ENCODE measurements at regions not wholly inside any gene's neighbourhood (a gene's known extent, or its start where the extent isn't known, plus 50 kb on each side); places are given as distances from the start of the nearest gene placed in this dataset.

- no peaks in the 10 kb centered on the region for H3K9me3 ChIP-seq (ENCODE audit: insufficient read depth, low read depth, low read length)
- no peaks in the 10 kb centered on the region for H3F3A ChIP-seq (ENCODE audit: low read depth)
- no peaks in the 10 kb centered on the region for H4K20me1 ChIP-seq (ENCODE audit: insufficient read depth, low read length, poor library complexity, severe bottlenecking)
- no peaks in the 10 kb centered on the region for H3K9me2 ChIP-seq (replicated peaks; ENCODE audit: low read depth, low read length)
- no peaks in the 10 kb centered on the region for H3K4me1 ChIP-seq (ENCODE audit: insufficient read depth, low read length, poor library complexity, severe bottlenecking)
- H3K36me3 ChIP-seq (ENCODE audit: insufficient read depth, low read length), result no peaks in the 10 kb centered on the region
- H3K9ac ChIP-seq (ENCODE audit: low read depth, low read length, poor library complexity, severe bottlenecking), result no peak overlapping the region
- H3K4me3 ChIP-seq (ENCODE audit: low read length, poor library complexity, severe bottlenecking), result no peak overlapping the region
- TF ChIP-seq EZH2phosphoT487 (IDR thresholded peaks at IDR 0.05; ENCODE audit: borderline replicate concordance) (no peak), CTCF (conservative IDR thresholded peaks at IDR 0.05; ENCODE audit: low read length) (no peak)
- no peak overlapping the region for H3K4me2 ChIP-seq (ENCODE audit: low read depth, low read length, poor library complexity, severe bottlenecking)
- H3K79me2 ChIP-seq (ENCODE audit: insufficient read depth, low read length), result no peaks in the 10 kb centered on the region
- no peaks in the 10 kb centered on the region for H3K27me3 ChIP-seq (ENCODE audit: insufficient read depth, low read length, poor library complexity, severe bottlenecking)
- no peak overlapping the region for H2AFZ ChIP-seq (ENCODE audit: low read length)
These were observed 284.4 kb upstream of the MON1B start for GRCh38 chr16:76906552-76906951.

- TF ChIP-seq EZH2phosphoT487 (IDR thresholded peaks at IDR 0.05; ENCODE audit: borderline replicate concordance), result no peak
- TF ChIP-seq CTCF (conservative IDR thresholded peaks at IDR 0.05; ENCODE audit: low read length), result no peak
- Histone ChIP-seq H3K36me3 (ENCODE audit: insufficient read depth, low read length) (no peaks in the 10 kb centered on the region), H3K4me2 (ENCODE audit: low read depth, low read length, poor library complexity, severe bottlenecking) (no peak overlapping the region), H2AFZ (ENCODE audit: low read length) (no peak overlapping the region), H3K27me3 (ENCODE audit: insufficient read depth, low read length, poor library complexity, severe bottlenecking) (no peaks in the 10 kb centered on the region), H3K4me1 (ENCODE audit: insufficient read depth, low read length, poor library complexity, severe bottlenecking) (no peaks in the 10 kb centered on the region), H4K20me1 (ENCODE audit: insufficient read depth, low read length, poor library complexity, severe bottlenecking) (no peaks in the 10 kb centered on the region), H3F3A (ENCODE audit: low read depth) (no peaks in the 10 kb centered on the region), H3K9me2 (replicated peaks; ENCODE audit: low read depth, low read length) (no peaks in the 10 kb centered on the region), H3K9ac (ENCODE audit: low read depth, low read length, poor library complexity, severe bottlenecking) (no peak overlapping the region), H3K79me2 (ENCODE audit: insufficient read depth, low read length) (no peaks in the 10 kb centered on the region), H3K4me3 (ENCODE audit: low read length, poor library complexity, severe bottlenecking) (no peak overlapping the region), H3K9me3 (ENCODE audit: insufficient read depth, low read depth, low read length) (no peaks in the 10 kb centered on the region)
These were observed 280.1 kb upstream of the MON1B start for GRCh38 chr16:76910931-76911330.

- H3K36me3 ChIP-seq (ENCODE audit: insufficient read depth, low read length), result no peaks in the 10 kb centered on the region
These were observed 277.9 kb upstream of the MON1B start for GRCh38 chr16:76913046-76913445.

More at GRCh38 chr16:76913046-76913445, 277.9 kb upstream of the MON1B start:
- no peak overlapping the region for H2AFZ ChIP-seq (ENCODE audit: low read length)
- H3K9ac ChIP-seq (ENCODE audit: low read depth, low read length, poor library complexity, severe bottlenecking), result no peak overlapping the region
- TF ChIP-seq EZH2phosphoT487 (IDR thresholded peaks at IDR 0.05; ENCODE audit: borderline replicate concordance) (no peak), CTCF (conservative IDR thresholded peaks at IDR 0.05; ENCODE audit: low read length) (no peak)
- H3K4me2 ChIP-seq (ENCODE audit: low read depth, low read length, poor library complexity, severe bottlenecking), result no peak overlapping the region
- H3K27me3 ChIP-seq (ENCODE audit: insufficient read depth, low read length, poor library complexity, severe bottlenecking), result no peaks in the 10 kb centered on the region
- H3K4me3 ChIP-seq (ENCODE audit: low read length, poor library complexity, severe bottlenecking), result no peak overlapping the region
- no peaks in the 10 kb centered on the region for H3K9me2 ChIP-seq (replicated peaks; ENCODE audit: low read depth, low read length)
- H3K79me2 ChIP-seq (ENCODE audit: insufficient read depth, low read length), result no peaks in the 10 kb centered on the region
- no peaks in the 10 kb centered on the region for H3K4me1 ChIP-seq (ENCODE audit: insufficient read depth, low read length, poor library complexity, severe bottlenecking)
- H3K9me3 ChIP-seq (ENCODE audit: insufficient read depth, low read depth, low read length), result no peaks in the 10 kb centered on the region
- no peaks in the 10 kb centered on the region for H3F3A ChIP-seq (ENCODE audit: low read depth)
- no peaks in the 10 kb centered on the region for H4K20me1 ChIP-seq (ENCODE audit: insufficient read depth, low read length, poor library complexity, severe bottlenecking)
